HCT116 (cell line): ENCODE measurements at regions not wholly inside any gene's neighbourhood (a gene's known extent, or its start where the extent isn't known, plus 50 kb on each side); places are given as distances from the start of the nearest gene placed in this dataset.

Experiments
- CEBPB ChIP-seq: IDR thresholded peaks from 2 replicates; pipeline ENCODE4 v1.6.1; 2012; ENCODE audit warnings: low read depth
- CTCF ChIP-seq, 3 experiments: fragments of 200-600 bp in 1 of 3; sonication (generic) in 1 of 3; IDR thresholded peaks in 2 of 3; conservative IDR thresholded peaks in 1 of 3; 2 replicates each; pipeline ENCODE4 v1.5.1; 2012 to 2017; ENCODE audit warnings: low read depth in 2 of 3, low read length in 2 of 3, antibody characterized with exemption in 1 of 3, borderline replicate concordance in 1 of 3, control low read depth in 1 of 3, mild to moderate bottlenecking in 1 of 3, mixed read lengths in 1 of 3, mixed run types in 1 of 3, moderate library complexity in 1 of 3; ENCODE audit not compliant: insufficient read depth in 1 of 3
- EZH2 ChIP-seq: fragments of 200-600 bp; sonication (generic); IDR thresholded peaks from 2 replicates; pipeline ENCODE4 v1.6.1; 2017; ENCODE audit warnings: antibody characterized with exemption, mixed run types
- JUND ChIP-seq: IDR thresholded peaks from 2 replicates; pipeline ENCODE4 v1.6.1; 2012
- MAX ChIP-seq: IDR thresholded peaks from 2 replicates; pipeline ENCODE4 v1.6.1; 2012
- POLR2A ChIP-seq: IDR thresholded peaks from 2 replicates; pipeline ENCODE4 v1.7.0; 2011; ENCODE audit warnings: borderline replicate concordance; ENCODE audit not compliant: insufficient read depth, insufficient read length; ENCODE audit errors: extremely low read depth
- POLR2AphosphoS5 ChIP-seq: IDR thresholded peaks from 2 replicates; pipeline ENCODE4 v1.6.1; 2011; ENCODE audit warnings: mild to moderate bottlenecking, low read depth, low read length, moderate library complexity
- RAD21 ChIP-seq: IDR thresholded peaks from 2 replicates; pipeline ENCODE4 v1.6.1; 2012; ENCODE audit warnings: low read depth, mild to moderate bottlenecking
- REST ChIP-seq: IDR thresholded peaks from 2 replicates; pipeline ENCODE4 v1.6.1; 2012; ENCODE audit warnings: low read depth
- SRF ChIP-seq: IDR thresholded peaks from 2 replicates; pipeline ENCODE4 v1.6.1; 2012; ENCODE audit warnings: low read depth
- TCF7L2 ChIP-seq: IDR thresholded peaks from 2 replicates; pipeline ENCODE4 v1.7.0; 2011; ENCODE audit warnings: borderline replicate concordance, inconsistent platforms; ENCODE audit not compliant: insufficient read depth, insufficient read length; ENCODE audit errors: extremely low read depth

GRCh38 chr2:228655331-228655730 lies 473.8 kb upstream of the SPHKAP start:
- TF ChIP-seq CTCF (IDR thresholded peaks at IDR 0.05 in 2 of 3, conservative IDR thresholded peaks at IDR 0.05 in 1 of 3; ENCODE audit: borderline replicate concordance in 1 of 3, insufficient read depth in 1 of 3, low read depth in 2 of 3, low read length in 2 of 3) = no peak
- TF ChIP-seq SRF = no peak
- no peak for TF ChIP-seq RAD21
- TF ChIP-seq POLR2A = no peak
- no peak for TF ChIP-seq MAX
- no peak for TF ChIP-seq REST
- TF ChIP-seq TCF7L2 = no peak
- no peak for TF ChIP-seq POLR2AphosphoS5
- TF ChIP-seq JUND = no peak
- TF ChIP-seq EZH2 = no peak
- TF ChIP-seq CEBPB = no peak
